Suprapubic skin (tissue), 3 donors: ENCODE measurements at regions not wholly inside any gene's neighbourhood (a gene's known extent, or its start where the extent isn't known, plus 50 kb on each side); places are given as distances from the start of the nearest gene placed in this dataset.

Source experiments
- EP300 ChIP-seq: sonication (generic); formaldehyde crosslinking; IDR thresholded peaks from one replicate; pipeline ENCODE4 v1.6.1; 2017; ENCODE audit warnings: antibody characterized with exemption
- TF ChIP-seq, protein P1 (sequence below), 2 donors: fragments of 200-600 bp in 1 of 2; fragments of 450-650 bp in 1 of 2; sonication (generic) in 1 of 2; IDR thresholded peaks; one replicate each; pipeline ENCODE4 v1.5.1; 2016 to 2019; ENCODE audit warnings: antibody characterized with exemption in 2 of 2, mild to moderate bottlenecking in 1 of 2, moderate library complexity in 1 of 2

DNA sequence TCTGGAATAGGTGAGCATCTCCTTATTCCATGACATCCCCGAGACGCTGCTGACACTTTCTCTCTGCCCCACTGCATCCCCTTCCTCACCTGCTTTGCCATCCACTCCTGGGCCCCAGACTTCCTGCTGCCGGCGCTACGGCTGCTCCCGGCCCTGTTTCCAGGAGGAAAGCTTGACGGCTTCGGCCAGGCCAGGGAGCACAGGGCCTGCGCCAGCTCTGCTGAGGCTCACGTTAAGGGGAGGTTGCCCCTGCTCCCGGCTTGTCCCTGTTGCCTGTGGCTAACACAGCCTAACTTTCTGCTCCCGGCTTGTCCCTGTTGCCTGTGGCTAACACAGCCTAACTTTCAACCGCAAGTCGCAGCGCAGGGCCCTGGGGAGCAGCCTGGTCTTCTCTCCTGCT is 177.3 kb upstream of the RGMA start:
- no peak for TF ChIP-seq EP300
- TF ChIP-seq, protein P1, sequence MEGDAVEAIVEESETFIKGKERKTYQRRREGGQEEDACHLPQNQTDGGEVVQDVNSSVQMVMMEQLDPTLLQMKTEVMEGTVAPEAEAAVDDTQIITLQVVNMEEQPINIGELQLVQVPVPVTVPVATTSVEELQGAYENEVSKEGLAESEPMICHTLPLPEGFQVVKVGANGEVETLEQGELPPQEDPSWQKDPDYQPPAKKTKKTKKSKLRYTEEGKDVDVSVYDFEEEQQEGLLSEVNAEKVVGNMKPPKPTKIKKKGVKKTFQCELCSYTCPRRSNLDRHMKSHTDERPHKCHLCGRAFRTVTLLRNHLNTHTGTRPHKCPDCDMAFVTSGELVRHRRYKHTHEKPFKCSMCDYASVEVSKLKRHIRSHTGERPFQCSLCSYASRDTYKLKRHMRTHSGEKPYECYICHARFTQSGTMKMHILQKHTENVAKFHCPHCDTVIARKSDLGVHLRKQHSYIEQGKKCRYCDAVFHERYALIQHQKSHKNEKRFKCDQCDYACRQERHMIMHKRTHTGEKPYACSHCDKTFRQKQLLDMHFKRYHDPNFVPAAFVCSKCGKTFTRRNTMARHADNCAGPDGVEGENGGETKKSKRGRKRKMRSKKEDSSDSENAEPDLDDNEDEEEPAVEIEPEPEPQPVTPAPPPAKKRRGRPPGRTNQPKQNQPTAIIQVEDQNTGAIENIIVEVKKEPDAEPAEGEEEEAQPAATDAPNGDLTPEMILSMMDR (IDR thresholded peaks at IDR 0.05): no peak
